WTC11 (cell line): ENCODE measurements at regions not wholly inside any gene's neighbourhood (a gene's known extent, or its start where the extent isn't known, plus 50 kb on each side); places are given as distances from the start of the nearest gene placed in this dataset.

Source experiments
- ATAC-seq: fragments of 200-7000 bp; cut with Tn5 transposase; 2 replicates; pipeline ENCODE4 v1.10.0; 2021; ENCODE audit warnings: mild to moderate bottlenecking, moderate library complexity
- CTCF ChIA-PET: fragments of 300-600 bp; sonication (Branson Sonifier 250); formaldehyde crosslinking; loops from one replicate; lab custom pipeline; 2021; ENCODE audit warnings: antibody characterized with exemption; lab: Charles Lee
- POLR2A ChIA-PET: fragments of 350-600 bp; sonication (Branson Sonifier 250); formaldehyde crosslinking; loops from one replicate; lab custom pipeline; 2021; ENCODE audit warnings: antibody characterized with exemption; lab: Charles Lee
- DNase-seq: peaks from one replicate; pipeline ENCODE4 v3.0.0; 2021; ENCODE audit warnings: low spot score
- H3K27ac Mint-ChIP-seq: 2 replicates; pipeline ENCODE4 v1.8.0; 2021; ENCODE audit warnings: mixed read lengths
- H3K27me3 Mint-ChIP-seq: 2 replicates; pipeline ENCODE4 v1.8.0; 2021; ENCODE audit warnings: low read depth, mild to moderate bottlenecking, moderate library complexity, mixed read lengths
- H3K36me3 Mint-ChIP-seq: 2 replicates; pipeline ENCODE4 v1.8.0; 2021; ENCODE audit warnings: mixed read lengths
- H3K4me1 Mint-ChIP-seq: 2 replicates; pipeline ENCODE4 v1.8.0; 2022; ENCODE audit warnings: mixed read lengths
- H3K4me3 Mint-ChIP-seq: 2 replicates; pipeline ENCODE4 v1.8.0; 2021; ENCODE audit warnings: mild to moderate bottlenecking, moderate library complexity, mixed read lengths
- H3K9me3 Mint-ChIP-seq: 2 replicates; pipeline ENCODE4 v1.8.0; 2021; ENCODE audit warnings: mixed read lengths
- ATF1 ChIP-seq: sonication (generic); formaldehyde crosslinking; IDR thresholded peaks from 2 replicates; pipeline ENCODE4 v1.8.1; 2023; ENCODE audit warnings: mild to moderate bottlenecking, moderate library complexity, missing genetic modification reagents
- CBFB ChIP-seq: sonication (generic); formaldehyde crosslinking; IDR thresholded peaks from 2 replicates; pipeline ENCODE4 v1.8.1; 2022; ENCODE audit warnings: mild to moderate bottlenecking, low read depth, missing genetic modification reagents
- CREB1 ChIP-seq: sonication (generic); formaldehyde crosslinking; IDR thresholded peaks from 2 replicates; pipeline ENCODE4 v1.8.0; 2023; ENCODE audit warnings: mild to moderate bottlenecking, missing genetic modification reagents
- CREM ChIP-seq: sonication (generic); formaldehyde crosslinking; IDR thresholded peaks from 2 replicates; pipeline ENCODE4 v1.8.1; 2022; ENCODE audit warnings: mild to moderate bottlenecking, missing genetic modification reagents, moderate library complexity
- ETV6 ChIP-seq: sonication (generic); formaldehyde crosslinking; IDR thresholded peaks from 2 replicates; pipeline ENCODE4 v1.8.1; 2022; ENCODE audit warnings: mild to moderate bottlenecking, missing genetic modification reagents
- FOXK1 ChIP-seq: sonication (generic); formaldehyde crosslinking; IDR thresholded peaks from 2 replicates; pipeline ENCODE4 v1.8.0; 2022; ENCODE audit warnings: mild to moderate bottlenecking, moderate library complexity, missing genetic modification reagents
- GTF2I ChIP-seq: fragments of 250-450 bp; sonication (Bioruptor Pico); conservative IDR thresholded peaks from 2 replicates; pipeline ENCODE4 v1.4.0; 2021; ENCODE audit warnings: mild to moderate bottlenecking
- HMGA2 ChIP-seq: fragments of 250-450 bp; sonication (Bioruptor Pico); IDR thresholded peaks from 2 replicates; pipeline ENCODE4 v1.4.0; 2021; ENCODE audit warnings: mild to moderate bottlenecking, moderate library complexity
- JAZF1 ChIP-seq: fragments of 250-450 bp; sonication (Bioruptor Pico); IDR thresholded peaks from 2 replicates; pipeline ENCODE4 v1.9.0; 2021; ENCODE audit warnings: moderate library complexity, mild to moderate bottlenecking, inconsistent platforms
- KAT7 ChIP-seq: sonication (generic); formaldehyde crosslinking; IDR thresholded peaks from 2 replicates; pipeline ENCODE4 v1.8.1; 2023; ENCODE audit warnings: missing genetic modification reagents, mild to moderate bottlenecking, borderline replicate concordance
- MYBL2 ChIP-seq: sonication (generic); formaldehyde crosslinking; IDR thresholded peaks from 2 replicates; pipeline ENCODE4 v1.8.1; 2023; ENCODE audit warnings: mild to moderate bottlenecking, moderate library complexity, missing genetic modification reagents
- NFE2L1 ChIP-seq: sonication (generic); formaldehyde crosslinking; IDR thresholded peaks from 2 replicates; pipeline ENCODE4 v1.8.1; 2023; ENCODE audit warnings: missing genetic modification reagents
- NFYB ChIP-seq: sonication (generic); formaldehyde crosslinking; conservative IDR thresholded peaks from 2 replicates; pipeline ENCODE4 v1.8.0; 2022; ENCODE audit warnings: low read depth, missing genetic modification reagents
- NR3C1 ChIP-seq: sonication (generic); formaldehyde crosslinking; conservative IDR thresholded peaks from 2 replicates; pipeline ENCODE4 v1.8.1; 2023; ENCODE audit warnings: low read depth, mild to moderate bottlenecking, missing genetic modification reagents
- SP1 ChIP-seq: sonication (generic); formaldehyde crosslinking; conservative IDR thresholded peaks from 2 replicates; pipeline ENCODE4 v1.8.1; 2022; ENCODE audit warnings: missing genetic modification reagents
- TEAD1 ChIP-seq: sonication (generic); formaldehyde crosslinking; IDR thresholded peaks from 2 replicates; pipeline ENCODE4 v1.8.0; 2022; ENCODE audit warnings: mild to moderate bottlenecking, missing genetic modification reagents
- TP53 ChIP-seq: sonication (generic); formaldehyde crosslinking; IDR thresholded peaks from 2 replicates; pipeline ENCODE4 v1.8.1; 2023; ENCODE audit warnings: mild to moderate bottlenecking, missing genetic modification reagents
- ZNF219 ChIP-seq: sonication (generic); formaldehyde crosslinking; IDR thresholded peaks from 2 replicates; pipeline ENCODE4 v1.8.0; 2023; ENCODE audit warnings: missing genetic modification reagents, mild to moderate bottlenecking, borderline replicate concordance
- ZNF263 ChIP-seq: sonication (generic); formaldehyde crosslinking; IDR thresholded peaks from 2 replicates; pipeline ENCODE4 v1.8.1; 2022; ENCODE audit warnings: low read depth, mild to moderate bottlenecking, moderate library complexity, missing genetic modification reagents
- ZNF396 ChIP-seq: fragments of 250-450 bp; sonication (Bioruptor Pico); IDR thresholded peaks from 2 replicates; pipeline ENCODE4 v1.8.0; 2021; ENCODE audit warnings: mild to moderate bottlenecking, moderate library complexity, borderline replicate concordance
- ZNF416 ChIP-seq: fragments of 250-450 bp; sonication (Bioruptor Pico); IDR thresholded peaks from 2 replicates; pipeline ENCODE4 v1.9.0; 2021; ENCODE audit warnings: mild to moderate bottlenecking, inconsistent platforms
- ZNF671 ChIP-seq: fragments of 250-450 bp; sonication (Bioruptor Pico); IDR thresholded peaks from 2 replicates; pipeline ENCODE4 v1.8.0; 2021; ENCODE audit warnings: mild to moderate bottlenecking
- TF ChIP-seq, protein P1 (sequence below): sonication (generic); formaldehyde crosslinking; IDR thresholded peaks from 2 replicates; pipeline ENCODE4 v1.8.1; 2022; ENCODE audit warnings: mild to moderate bottlenecking, missing genetic modification reagents, moderate library complexity, borderline replicate concordance
- TF ChIP-seq, protein P2 (sequence below): sonication (generic); formaldehyde crosslinking; IDR thresholded peaks from 2 replicates; pipeline ENCODE4 v1.8.1; 2023; ENCODE audit warnings: mild to moderate bottlenecking, missing genetic modification reagents
- TF ChIP-seq, protein P3 (sequence below): sonication (generic); formaldehyde crosslinking; IDR thresholded peaks from 2 replicates; pipeline ENCODE4 v1.8.1; 2023; ENCODE audit warnings: mild to moderate bottlenecking, moderate library complexity, missing genetic modification reagents
- TF ChIP-seq, protein P4 (sequence below): fragments of 250-450 bp; sonication (Bioruptor Pico); IDR thresholded peaks from 2 replicates; pipeline ENCODE4 v1.9.0; 2021; ENCODE audit warnings: mild to moderate bottlenecking
- TF ChIP-seq, protein P5 (sequence below): sonication (generic); formaldehyde crosslinking; IDR thresholded peaks from 2 replicates; pipeline ENCODE4 v1.8.1; 2022; ENCODE audit warnings: missing genetic modification reagents, borderline replicate concordance

DNA sequence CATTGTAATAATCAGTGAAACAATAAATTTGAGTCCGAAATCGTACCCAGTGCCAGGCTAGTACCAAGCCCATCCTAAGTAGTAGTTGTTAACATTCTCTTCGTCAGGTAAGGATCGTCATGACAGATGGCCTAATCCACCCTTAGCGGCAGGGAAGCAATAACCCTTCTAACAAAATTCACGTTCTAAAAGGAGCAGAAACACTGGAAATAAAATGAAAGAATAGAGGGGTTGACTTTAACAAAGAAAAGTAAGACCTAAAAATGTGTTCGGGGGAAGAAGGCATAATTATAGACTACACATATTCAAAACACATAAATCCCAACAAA lies 142.7 kb downstream of the CPEB2 start:
- DNase-seq (no peak), ATAC-seq (no peak)
- Mint-ChIP-seq H3K4me3 (no peak overlapping the region), H3K27ac (no peak overlapping the region), H3K36me3 (no peaks in the 10 kb centered on the region), H3K27me3 (no peaks in the 10 kb centered on the region; the same call in 1 of the 2 replicates), H3K9me3 (peaks cover 30% of the 10 kb centered on the region), H3K4me1 (peaks cover 34% of the 10 kb centered on the region)
- ChIA-PET CTCF (no interaction called here), POLR2A (no interaction called here)
- TF ChIP-seq ZNF396 (CRISPR knock-in tag) (no peak), ZNF416 (CRISPR knock-in tag) (no peak), ETV6 (CRISPR knock-in tag) (no peak), ZNF671 (no peak), NFE2L1 (CRISPR knock-in tag) (no peak), ZNF219 (no peak), NFYB (CRISPR knock-in tag) (no peak), ZNF263 (CRISPR knock-in tag) (no peak), CREM (CRISPR knock-in tag) (no peak)

DNA sequence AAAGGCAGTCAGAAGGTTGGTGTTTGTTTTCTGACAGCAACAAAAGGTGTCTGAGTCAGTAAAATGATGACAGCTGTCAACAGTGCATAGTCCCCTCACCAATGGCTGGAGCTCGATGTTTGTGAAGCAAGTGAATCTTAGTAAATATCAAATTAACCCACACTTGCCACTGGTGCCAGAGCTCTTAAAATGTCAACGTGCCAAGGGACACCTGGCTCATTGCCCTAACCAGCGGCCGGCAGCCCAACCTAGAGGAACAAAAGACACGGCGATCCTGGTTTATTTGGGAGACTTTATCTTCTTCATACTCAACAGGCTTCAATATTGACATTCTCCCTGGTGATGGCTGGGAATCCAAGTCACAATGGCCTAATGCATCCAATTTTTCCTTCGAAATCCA lies 143.4 kb downstream of the CPEB2 start:
- Mint-ChIP-seq H3K36me3 (no peaks in the 10 kb centered on the region), H3K4me3 (no peak overlapping the region), H3K9me3 (peaks cover 26% of the 10 kb centered on the region), H3K27ac (no peak overlapping the region), H3K4me1 (peaks cover 40% of the 10 kb centered on the region), H3K27me3 (no peaks in the 10 kb centered on the region; the same call in 1 of the 2 replicates)
- CTCF ChIA-PET, result no interaction called here
- no peak for ATAC-seq
- POLR2A ChIA-PET, result no interaction called here
- no peak for DNase-seq
- TF ChIP-seq, protein P1, sequence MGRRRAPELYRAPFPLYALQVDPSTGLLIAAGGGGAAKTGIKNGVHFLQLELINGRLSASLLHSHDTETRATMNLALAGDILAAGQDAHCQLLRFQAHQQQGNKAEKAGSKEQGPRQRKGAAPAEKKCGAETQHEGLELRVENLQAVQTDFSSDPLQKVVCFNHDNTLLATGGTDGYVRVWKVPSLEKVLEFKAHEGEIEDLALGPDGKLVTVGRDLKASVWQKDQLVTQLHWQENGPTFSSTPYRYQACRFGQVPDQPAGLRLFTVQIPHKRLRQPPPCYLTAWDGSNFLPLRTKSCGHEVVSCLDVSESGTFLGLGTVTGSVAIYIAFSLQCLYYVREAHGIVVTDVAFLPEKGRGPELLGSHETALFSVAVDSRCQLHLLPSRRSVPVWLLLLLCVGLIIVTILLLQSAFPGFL (CRISPR knock-in tag), result no peak
- TF ChIP-seq NR3C1 (CRISPR knock-in tag) (no peak), JAZF1 (no peak), TP53 (CRISPR knock-in tag) (no peak), FOXK1 (no peak), ZNF263 (CRISPR knock-in tag) (no peak), GTF2I (CRISPR knock-in tag) (no peak), KAT7 (CRISPR knock-in tag) (no peak), ZNF416 (CRISPR knock-in tag) (no peak), ATF1 (no peak), CBFB (CRISPR knock-in tag) (no peak), HMGA2 (CRISPR knock-in tag) (no peak), MYBL2 (CRISPR knock-in tag) (no peak), SP1 (CRISPR knock-in tag) (no peak), CREB1 (CRISPR knock-in tag) (no peak), TEAD1 (no peak)
- TF ChIP-seq, protein P2, sequence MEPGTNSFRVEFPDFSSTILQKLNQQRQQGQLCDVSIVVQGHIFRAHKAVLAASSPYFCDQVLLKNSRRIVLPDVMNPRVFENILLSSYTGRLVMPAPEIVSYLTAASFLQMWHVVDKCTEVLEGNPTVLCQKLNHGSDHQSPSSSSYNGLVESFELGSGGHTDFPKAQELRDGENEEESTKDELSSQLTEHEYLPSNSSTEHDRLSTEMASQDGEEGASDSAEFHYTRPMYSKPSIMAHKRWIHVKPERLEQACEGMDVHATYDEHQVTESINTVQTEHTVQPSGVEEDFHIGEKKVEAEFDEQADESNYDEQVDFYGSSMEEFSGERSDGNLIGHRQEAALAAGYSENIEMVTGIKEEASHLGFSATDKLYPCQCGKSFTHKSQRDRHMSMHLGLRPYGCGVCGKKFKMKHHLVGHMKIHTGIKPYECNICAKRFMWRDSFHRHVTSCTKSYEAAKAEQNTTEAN (CRISPR knock-in tag), result no peak
- TF ChIP-seq, protein P3, sequence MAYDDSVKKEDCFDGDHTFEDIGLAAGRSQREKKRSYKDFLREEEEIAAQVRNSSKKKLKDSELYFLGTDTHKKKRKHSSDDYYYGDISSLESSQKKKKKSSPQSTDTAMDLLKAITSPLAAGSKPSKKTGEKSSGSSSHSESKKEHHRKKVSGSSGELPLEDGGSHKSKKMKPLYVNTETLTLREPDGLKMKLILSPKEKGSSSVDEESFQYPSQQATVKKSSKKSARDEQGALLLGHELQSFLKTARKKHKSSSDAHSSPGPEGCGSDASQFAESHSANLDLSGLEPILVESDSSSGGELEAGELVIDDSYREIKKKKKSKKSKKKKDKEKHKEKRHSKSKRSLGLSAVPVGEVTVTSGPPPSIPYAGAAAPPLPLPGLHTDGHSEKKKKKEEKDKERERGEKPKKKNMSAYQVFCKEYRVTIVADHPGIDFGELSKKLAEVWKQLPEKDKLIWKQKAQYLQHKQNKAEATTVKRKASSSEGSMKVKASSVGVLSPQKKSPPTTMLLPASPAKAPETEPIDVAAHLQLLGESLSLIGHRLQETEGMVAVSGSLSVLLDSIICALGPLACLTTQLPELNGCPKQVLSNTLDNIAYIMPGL, result no peak
- TF ChIP-seq, protein P4, sequence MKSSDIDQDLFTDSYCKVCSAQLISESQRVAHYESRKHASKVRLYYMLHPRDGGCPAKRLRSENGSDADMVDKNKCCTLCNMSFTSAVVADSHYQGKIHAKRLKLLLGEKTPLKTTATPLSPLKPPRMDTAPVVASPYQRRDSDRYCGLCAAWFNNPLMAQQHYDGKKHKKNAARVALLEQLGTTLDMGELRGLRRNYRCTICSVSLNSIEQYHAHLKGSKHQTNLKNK, result no peak
- TF ChIP-seq, protein P5, sequence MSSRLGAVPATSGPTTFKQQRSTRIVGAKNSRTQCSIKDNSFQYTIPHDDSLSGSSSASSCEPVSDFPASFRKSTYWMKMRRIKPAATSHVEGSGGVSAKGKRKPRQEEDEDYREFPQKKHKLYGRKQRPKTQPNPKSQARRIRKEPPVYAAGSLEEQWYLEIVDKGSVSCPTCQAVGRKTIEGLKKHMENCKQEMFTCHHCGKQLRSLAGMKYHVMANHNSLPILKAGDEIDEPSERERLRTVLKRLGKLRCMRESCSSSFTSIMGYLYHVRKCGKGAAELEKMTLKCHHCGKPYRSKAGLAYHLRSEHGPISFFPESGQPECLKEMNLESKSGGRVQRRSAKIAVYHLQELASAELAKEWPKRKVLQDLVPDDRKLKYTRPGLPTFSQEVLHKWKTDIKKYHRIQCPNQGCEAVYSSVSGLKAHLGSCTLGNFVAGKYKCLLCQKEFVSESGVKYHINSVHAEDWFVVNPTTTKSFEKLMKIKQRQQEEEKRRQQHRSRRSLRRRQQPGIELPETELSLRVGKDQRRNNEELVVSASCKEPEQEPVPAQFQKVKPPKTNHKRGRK, result no peak
